Mesenchymal stem cell (in vitro differentiated cells and primary cell): ENCODE measurements at regions not wholly inside any gene's neighbourhood (a gene's known extent, or its start where the extent isn't known, plus 50 kb on each side); places are given as distances from the start of the nearest gene placed in this dataset.

Source experiments
- DNase-seq: peaks from one replicate; pipeline ENCODE4 v3.0.0-alpha.2; 2013
- H2AFZ ChIP-seq: one replicate; pipeline ENCODE4 v1.6.1; 2013; ENCODE audit warnings: low read depth, mild to moderate bottlenecking, control low read depth, inconsistent platforms, low read length, moderate library complexity
- H2AK5ac ChIP-seq: 2 replicates; pipeline ENCODE4 v1.6.1; 2013; ENCODE audit warnings: low read length, moderate library complexity, mild to moderate bottlenecking, inconsistent platforms; ENCODE audit not compliant: severe bottlenecking
- H2BK120ac ChIP-seq: one replicate; pipeline ENCODE4 v1.6.1; 2013; ENCODE audit warnings: low read depth, mild to moderate bottlenecking, inconsistent platforms, low read length, moderate library complexity
- H2BK12ac ChIP-seq, 2 experiments: one replicate each; pipeline ENCODE4 v1.6.1; 2013; ENCODE audit warnings: inconsistent platforms in 2 of 2, low read length in 2 of 2, mild to moderate bottlenecking in 2 of 2, moderate library complexity in 2 of 2, control low read depth in 1 of 2
- H2BK15ac ChIP-seq: one replicate; pipeline ENCODE4 v1.6.1; 2013; ENCODE audit warnings: mild to moderate bottlenecking, low read depth, inconsistent platforms; ENCODE audit not compliant: poor library complexity, severe bottlenecking
- H2BK5ac ChIP-seq: 2 replicates; pipeline ENCODE4 v1.6.1; 2013; ENCODE audit warnings: low read depth, mild to moderate bottlenecking, low read length, control low read depth, inconsistent platforms; ENCODE audit not compliant: poor library complexity, severe bottlenecking
- H3K14ac ChIP-seq, 2 experiments: one replicate each; pipeline ENCODE4 v1.6.1; 2013; ENCODE audit warnings: inconsistent platforms in 2 of 2, low read length in 2 of 2, control low read depth in 1 of 2, mild to moderate bottlenecking in 1 of 2, moderate library complexity in 1 of 2
- H3K18ac ChIP-seq, 2 experiments: one replicate each; pipeline ENCODE4 v1.6.1; 2013; ENCODE audit warnings: inconsistent platforms in 2 of 2, low read length in 2 of 2, control low read depth in 1 of 2, low read depth in 1 of 2, mild to moderate bottlenecking in 1 of 2
- H3K23ac ChIP-seq, 2 experiments: one replicate each; pipeline ENCODE4 v1.6.1; 2013; ENCODE audit warnings: inconsistent platforms in 2 of 2, low read length in 2 of 2, mild to moderate bottlenecking in 2 of 2, moderate library complexity in 2 of 2, control low read depth in 1 of 2
- H3K27ac ChIP-seq: 2 replicates; pipeline ENCODE4 v1.5.1; 2013; ENCODE audit warnings: mild to moderate bottlenecking, moderate library complexity, low read length, control low read depth, inconsistent platforms; ENCODE audit not compliant: poor library complexity, severe bottlenecking
- H3K27me3 ChIP-seq, 2 experiments: 2 replicates each; pipeline versions ENCODE4 v1.6.1 to v1.7.0; 2013; ENCODE audit warnings: low read length in 2 of 2, mild to moderate bottlenecking in 2 of 2, moderate library complexity in 2 of 2, control low read depth in 1 of 2, inconsistent platforms in 1 of 2; ENCODE audit not compliant: control insufficient read depth in 1 of 2, insufficient read depth in 1 of 2
- H3K36me3 ChIP-seq, 2 experiments: 2 replicates each; pipeline versions ENCODE4 v1.6.1 to v1.7.0; 2013; ENCODE audit warnings: low read length in 2 of 2, control low read depth in 1 of 2, inconsistent platforms in 1 of 2, low read depth in 1 of 2, mild to moderate bottlenecking in 1 of 2; ENCODE audit not compliant: insufficient read depth in 2 of 2, control insufficient read depth in 1 of 2
- H3K4ac ChIP-seq, 2 experiments: one replicate each; pipeline ENCODE4 v1.6.1; 2013; ENCODE audit warnings: inconsistent platforms in 2 of 2, low read length in 2 of 2, mild to moderate bottlenecking in 2 of 2, moderate library complexity in 2 of 2, control low read depth in 1 of 2, low read depth in 1 of 2
- H3K4me1 ChIP-seq: 2 replicates; pipeline ENCODE4 v1.6.1; 2013; ENCODE audit warnings: low read depth, low read length, control low read depth; ENCODE audit not compliant: control insufficient read depth, insufficient read depth
- H3K4me2 ChIP-seq: 2 replicates; pipeline ENCODE4 v1.6.1; 2013; ENCODE audit warnings: low read length, mild to moderate bottlenecking, inconsistent platforms; ENCODE audit not compliant: poor library complexity, severe bottlenecking
- H3K4me3 ChIP-seq, 2 experiments: 2 replicates each; pipeline versions ENCODE4 v1.5.1 to v1.7.0; 2013; ENCODE audit warnings: low read length in 2 of 2, mild to moderate bottlenecking in 2 of 2, control low read depth in 1 of 2, low read depth in 1 of 2; ENCODE audit not compliant: insufficient read depth in 1 of 2
- H3K79me1 ChIP-seq: replicated peaks from 2 replicates; pipeline ENCODE4 v1.6.1; 2013; ENCODE audit warnings: mild to moderate bottlenecking, control low read depth, low read length, inconsistent platforms; ENCODE audit not compliant: poor library complexity, severe bottlenecking
- H3K9ac ChIP-seq: 2 replicates; pipeline ENCODE4 v1.7.0; 2013; ENCODE audit warnings: mild to moderate bottlenecking, low read length, moderate library complexity
- H3K9me3 ChIP-seq: 2 replicates; pipeline ENCODE4 v1.7.0; 2013; ENCODE audit warnings: mild to moderate bottlenecking, low read length; ENCODE audit not compliant: control insufficient read depth
- H4K8ac ChIP-seq: one replicate; pipeline ENCODE4 v1.6.1; 2013; ENCODE audit warnings: inconsistent platforms, mild to moderate bottlenecking, low read length, moderate library complexity
- H4K91ac ChIP-seq: one replicate; pipeline ENCODE4 v1.6.1; 2013; ENCODE audit warnings: mild to moderate bottlenecking, low read length, inconsistent platforms
- WGBS: methylation state at CpG from one replicate; pipeline ENCODE4 v1.1.7; 2013; ENCODE audit warnings: mixed read lengths; 5-methylcytosine and 5-hydroxymethylcytosine counted together

- H2BK12ac ChIP-seq: no peak overlapping the region
- H2BK120ac ChIP-seq: no peak overlapping the region
- no peak overlapping the region for H4K8ac ChIP-seq
- H4K91ac ChIP-seq: no peak overlapping the region
- H3K79me1 ChIP-seq: no peaks in the 10 kb centered on the region
- peaks cover 3% of the 10 kb centered on the region for H3K9me3 ChIP-seq
- H2AK5ac ChIP-seq: no peak overlapping the region
- H2AFZ ChIP-seq: no peak overlapping the region
- H3K27me3 ChIP-seq: peaks cover 9 to 10% of the 10 kb centered on the region in 2 experiments
- no peak for DNase-seq
- no peak overlapping the region for H3K18ac ChIP-seq
- 74% methylated on average over 3 of the region's 4 CpGs for WGBS
- no peak overlapping the region for H3K27ac ChIP-seq
- peaks cover 0 to 4% of the 10 kb centered on the region in 2 experiments for H3K36me3 ChIP-seq
- no peak overlapping the region for H2BK15ac ChIP-seq
- H3K23ac ChIP-seq: no peak overlapping the region
- H3K4me2 ChIP-seq: no peak overlapping the region
- no peak overlapping the region for H3K4ac ChIP-seq
- H3K4me3 ChIP-seq: no peak overlapping the region
- H3K4me1 ChIP-seq: peaks cover 14% of the 10 kb centered on the region
- H3K14ac ChIP-seq: no peak overlapping the region
- no peak overlapping the region for H3K9ac ChIP-seq
- no peak overlapping the region for H2BK5ac ChIP-seq
Measured at GRCh38 chr20:24816907-24817306, 132.2 kb upstream of the CST7 start.

GRCh38 chr20:24817351-24817750, 131.7 kb upstream of the CST7 start:
- Histone ChIP-seq H3K27ac (no peak overlapping the region), H3K4me3 (no peak overlapping the region), H2BK120ac (no peak overlapping the region), H2BK15ac (no peak overlapping the region), H3K36me3 (peaks cover 0 to 4% of the 10 kb centered on the region in 2 experiments), H3K23ac (no peak overlapping the region), H3K9ac (no peak overlapping the region), H3K4me2 (no peak overlapping the region), H2AK5ac (no peak overlapping the region), H3K4ac (no peak overlapping the region), H3K79me1 (no peaks in the 10 kb centered on the region), H3K4me1 (peaks cover 14% of the 10 kb centered on the region), H2AFZ (no peak overlapping the region), H3K27me3 (peaks cover 5 to 8% of the 10 kb centered on the region in 2 experiments), H3K9me3 (peaks cover 3% of the 10 kb centered on the region), H2BK5ac (no peak overlapping the region), H4K91ac (no peak overlapping the region), H4K8ac (no peak overlapping the region), H2BK12ac (no peak overlapping the region), H3K18ac (no peak overlapping the region), H3K14ac (no peak overlapping the region)
- 81% methylated on average over 6 of the region's 6 CpGs for WGBS
- no peak for DNase-seq

GRCh38 chr20:24818056-24818455, 131.0 kb upstream of the CST7 start:
- Histone ChIP-seq H3K27ac (no peak overlapping the region), H3K27me3 (peaks cover 4 to 13% of the 10 kb centered on the region in 2 experiments), H3K9ac (no peak overlapping the region), H2AK5ac (no peak overlapping the region), H3K4me1 (peaks cover 12% of the 10 kb centered on the region), H3K18ac (no peak overlapping the region), H3K14ac (no peak overlapping the region), H4K91ac (no peak overlapping the region), H3K79me1 (no peaks in the 10 kb centered on the region), H2BK12ac (no peak overlapping the region), H3K9me3 (peaks cover 3% of the 10 kb centered on the region), H3K4me3 (no peak overlapping the region), H2BK120ac (no peak overlapping the region), H3K36me3 (peaks cover 0 to 2% of the 10 kb centered on the region in 2 experiments), H3K23ac (no peak overlapping the region), H2AFZ (no peak overlapping the region), H2BK15ac (no peak overlapping the region), H3K4me2 (no peak overlapping the region), H4K8ac (no peak overlapping the region), H2BK5ac (no peak overlapping the region), H3K4ac (no peak overlapping the region)
- DNase-seq: no peak
- WGBS: 83% methylated on average over 5 of the region's 5 CpGs

GRCh38 chr20:24819331-24819965, 129.6 kb upstream of the CST7 start:
- DNase-seq: no peak
- Histone ChIP-seq H3K27ac (no peak overlapping the region), H3K79me1 (no peaks in the 10 kb centered on the region), H2AK5ac (no peak overlapping the region), H2BK120ac (no peak overlapping the region), H3K4me3 (no peak overlapping the region), H3K4me1 (peaks cover 10% of the 10 kb centered on the region), H4K91ac (no peak overlapping the region), H4K8ac (no peak overlapping the region), H3K18ac (no peak overlapping the region), H3K4me2 (no peak overlapping the region), H2BK5ac (no peak overlapping the region), H3K9ac (no peak overlapping the region), H3K36me3 (no peaks in the 10 kb centered on the region), H2BK15ac (no peak overlapping the region), H2AFZ (no peak overlapping the region), H3K4ac (no peak overlapping the region), H2BK12ac (no peak overlapping the region), H3K14ac (no peak overlapping the region), H3K23ac (no peak overlapping the region), H3K27me3 (peaks cover 4 to 13% of the 10 kb centered on the region in 2 experiments), H3K9me3 (peaks cover 3% of the 10 kb centered on the region)
- WGBS: 88% methylated on average over 14 of the region's 14 CpGs
